ENCODE measurements at regions not wholly inside any gene's neighbourhood (a gene's known extent, or its start where the extent isn't known, plus 50 kb on each side); places are given as distances from the start of the nearest gene placed in this dataset.

- no peak overlapping the region for H3K27ac Mint-ChIP-seq
- no peak for ATAC-seq
- CTCF ChIA-PET = interaction anchor here (0.6 to 2.9 kb wide), 4 partner anchors 33 to 971 kb away, joined by 3 to 39 read pairs (median 12); no protein-coding TSS in a partner anchor
Measured at GRCh38 chr13:111472559-111473460, 152.4 kb downstream of the TEX29 start.

GRCh38 chr13:111474136-111475002, 153.9 kb downstream of the TEX29 start:
- ATAC-seq (peak; percentile 86), DNase-seq (ENCODE audit: low spot score) (no peak)
- Mint-ChIP-seq H3K27me3 (ENCODE audit: low read depth) (no peaks in the 10 kb centered on the region), H3K9me3 (no peaks in the 10 kb centered on the region), H3K4me3 (no peak overlapping the region), H3K36me3 (no peaks in the 10 kb centered on the region), H3K4me1 (no peaks in the 10 kb centered on the region), H3K27ac (no peak overlapping the region)
- ChIA-PET POLR2A (no interaction called here), CTCF (interaction anchor here (0.6 to 2.9 kb wide), 35 partner anchors 9 to 976 kb away, joined by 3 to 39 read pairs (median 4); no protein-coding TSS in a partner anchor)
- TF ChIP-seq ZNF423 (CRISPR knock-in tag; IDR thresholded peaks at IDR 0.05) = no peak
- TF ChIP-seq TEAD4 (CRISPR knock-in tag; IDR thresholded peaks at IDR 0.05) = no peak
- TF ChIP-seq, protein P1, sequence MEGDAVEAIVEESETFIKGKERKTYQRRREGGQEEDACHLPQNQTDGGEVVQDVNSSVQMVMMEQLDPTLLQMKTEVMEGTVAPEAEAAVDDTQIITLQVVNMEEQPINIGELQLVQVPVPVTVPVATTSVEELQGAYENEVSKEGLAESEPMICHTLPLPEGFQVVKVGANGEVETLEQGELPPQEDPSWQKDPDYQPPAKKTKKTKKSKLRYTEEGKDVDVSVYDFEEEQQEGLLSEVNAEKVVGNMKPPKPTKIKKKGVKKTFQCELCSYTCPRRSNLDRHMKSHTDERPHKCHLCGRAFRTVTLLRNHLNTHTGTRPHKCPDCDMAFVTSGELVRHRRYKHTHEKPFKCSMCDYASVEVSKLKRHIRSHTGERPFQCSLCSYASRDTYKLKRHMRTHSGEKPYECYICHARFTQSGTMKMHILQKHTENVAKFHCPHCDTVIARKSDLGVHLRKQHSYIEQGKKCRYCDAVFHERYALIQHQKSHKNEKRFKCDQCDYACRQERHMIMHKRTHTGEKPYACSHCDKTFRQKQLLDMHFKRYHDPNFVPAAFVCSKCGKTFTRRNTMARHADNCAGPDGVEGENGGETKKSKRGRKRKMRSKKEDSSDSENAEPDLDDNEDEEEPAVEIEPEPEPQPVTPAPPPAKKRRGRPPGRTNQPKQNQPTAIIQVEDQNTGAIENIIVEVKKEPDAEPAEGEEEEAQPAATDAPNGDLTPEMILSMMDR (IDR thresholded peaks at IDR 0.05) = peak; percentile 50

More at GRCh38 chr13:111472559-111473460, 152.4 kb downstream of the TEX29 start:
- H3K36me3 Mint-ChIP-seq = no peaks in the 10 kb centered on the region
- H3K9me3 Mint-ChIP-seq = no peaks in the 10 kb centered on the region
- no peak for DNase-seq (ENCODE audit: low spot score)
- no peaks in the 10 kb centered on the region for H3K27me3 Mint-ChIP-seq (ENCODE audit: low read depth)
- POLR2A ChIA-PET = no interaction called here
- H3K4me3 Mint-ChIP-seq = no peak overlapping the region
- H3K4me1 Mint-ChIP-seq = no peaks in the 10 kb centered on the region
- no peak for TF ChIP-seq GTF2I (CRISPR knock-in tag; conservative IDR thresholded peaks at IDR 0.05)
- no peak for TF ChIP-seq ZNF317 (CRISPR knock-in tag; IDR thresholded peaks at IDR 0.05; ENCODE audit: borderline replicate concordance, low read depth)
- TF ChIP-seq ZNF219 (CRISPR knock-in tag; IDR thresholded peaks at IDR 0.05; ENCODE audit: borderline replicate concordance) = no peak
- TF ChIP-seq, protein P2, sequence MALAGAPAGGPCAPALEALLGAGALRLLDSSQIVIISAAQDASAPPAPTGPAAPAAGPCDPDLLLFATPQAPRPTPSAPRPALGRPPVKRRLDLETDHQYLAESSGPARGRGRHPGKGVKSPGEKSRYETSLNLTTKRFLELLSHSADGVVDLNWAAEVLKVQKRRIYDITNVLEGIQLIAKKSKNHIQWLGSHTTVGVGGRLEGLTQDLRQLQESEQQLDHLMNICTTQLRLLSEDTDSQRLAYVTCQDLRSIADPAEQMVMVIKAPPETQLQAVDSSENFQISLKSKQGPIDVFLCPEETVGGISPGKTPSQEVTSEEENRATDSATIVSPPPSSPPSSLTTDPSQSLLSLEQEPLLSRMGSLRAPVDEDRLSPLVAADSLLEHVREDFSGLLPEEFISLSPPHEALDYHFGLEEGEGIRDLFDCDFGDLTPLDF (CRISPR knock-in tag; IDR thresholded peaks at IDR 0.05) = no peak
- TF ChIP-seq SMAD4 (CRISPR knock-in tag; IDR thresholded peaks at IDR 0.05) = no peak
- no peak for TF ChIP-seq ATF2 (CRISPR knock-in tag; IDR thresholded peaks at IDR 0.05; ENCODE audit: borderline replicate concordance, low read depth)
- TF ChIP-seq MXD4 (CRISPR knock-in tag; IDR thresholded peaks at IDR 0.05; ENCODE audit: borderline replicate concordance) = no peak
- no peak for TF ChIP-seq TP53 (CRISPR knock-in tag; IDR thresholded peaks at IDR 0.05)
- no peak for TF ChIP-seq ZNF232 (CRISPR knock-in tag; IDR thresholded peaks at IDR 0.05)

DNA sequence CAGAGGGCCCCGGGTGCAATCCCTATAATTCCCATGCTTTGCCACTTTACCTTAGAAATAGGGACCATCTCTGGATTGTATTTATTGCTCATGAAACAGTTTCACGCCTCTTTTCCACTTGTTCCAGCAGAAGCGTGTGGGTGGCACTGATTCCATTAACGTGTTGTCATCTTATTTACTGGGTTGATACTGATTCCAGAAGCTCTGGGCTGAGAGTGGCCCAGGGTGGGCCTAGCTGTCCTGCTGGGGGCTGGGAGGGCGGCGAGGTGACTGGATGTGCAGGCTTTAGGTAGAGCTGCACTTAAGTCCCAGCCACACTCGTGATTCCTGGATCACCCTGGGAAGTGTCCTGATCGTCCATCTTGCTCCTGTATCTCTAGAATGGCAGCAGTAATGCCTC, 155.0 kb downstream of the TEX29 start:
- H3K27me3 Mint-ChIP-seq (ENCODE audit: low read depth) = no peaks in the 10 kb centered on the region
- H3K4me1 Mint-ChIP-seq = no peaks in the 10 kb centered on the region
- H3K4me3 Mint-ChIP-seq = no peak overlapping the region
- ChIA-PET CTCF (interaction anchor here (0.9 to 2.9 kb wide), 4 partner anchors 13 to 968 kb away, joined by 3 to 39 read pairs (median 4); no protein-coding TSS in a partner anchor), POLR2A (no interaction called here)
- no peak for DNase-seq (ENCODE audit: low spot score)
- no peaks in the 10 kb centered on the region for H3K36me3 Mint-ChIP-seq
- no peak for ATAC-seq
- H3K27ac Mint-ChIP-seq = no peak overlapping the region
- no peaks in the 10 kb centered on the region for H3K9me3 Mint-ChIP-seq
- no peak for TF ChIP-seq ETV6 (CRISPR knock-in tag; IDR thresholded peaks at IDR 0.05)
- TF ChIP-seq FOXP4 (CRISPR knock-in tag; IDR thresholded peaks at IDR 0.05) = no peak
- no peak for TF ChIP-seq ATF2 (CRISPR knock-in tag; IDR thresholded peaks at IDR 0.05; ENCODE audit: borderline replicate concordance, low read depth)
- TF ChIP-seq ZNF425 (CRISPR knock-in tag; conservative IDR thresholded peaks at IDR 0.05) = no peak
- no peak for TF ChIP-seq FOXP1 (CRISPR knock-in tag; IDR thresholded peaks at IDR 0.05; ENCODE audit: borderline replicate concordance)
- no peak for TF ChIP-seq ATF3 (CRISPR knock-in tag; conservative IDR thresholded peaks at IDR 0.05)

Data from WTC11 (cell line).